Dermis blood vessel endothelial cell (primary cell): ENCODE measurements at regions not wholly inside any gene's neighbourhood (a gene's known extent, or its start where the extent isn't known, plus 50 kb on each side); places are given as distances from the start of the nearest gene placed in this dataset.

ENCODE experiments used
- DNase-seq: peaks from one replicate; pipeline ENCODE4 v3.0.0; 2010

DNA sequence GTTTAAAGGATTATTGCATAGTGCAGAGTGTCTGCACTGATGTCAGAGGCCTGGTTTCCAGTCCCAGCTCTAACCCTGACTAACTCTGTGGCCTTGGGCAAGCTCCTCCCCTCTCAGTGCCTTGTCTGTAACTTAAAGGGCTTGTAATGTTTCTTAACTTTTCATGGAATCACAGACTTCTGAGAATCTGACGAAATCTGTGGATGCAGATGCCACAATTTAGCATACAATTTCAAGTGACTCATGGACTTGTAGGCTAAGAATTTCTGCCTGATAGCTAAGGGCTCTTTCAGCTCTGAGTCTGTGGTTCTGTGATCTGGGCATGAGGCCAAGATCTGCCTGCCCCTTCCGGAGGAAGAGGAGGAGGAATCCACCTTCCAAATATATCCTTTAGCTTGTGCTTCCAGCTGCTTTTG is 236.9 kb downstream of the AR start:
- DNase-seq = peak; percentile 85

DNA sequence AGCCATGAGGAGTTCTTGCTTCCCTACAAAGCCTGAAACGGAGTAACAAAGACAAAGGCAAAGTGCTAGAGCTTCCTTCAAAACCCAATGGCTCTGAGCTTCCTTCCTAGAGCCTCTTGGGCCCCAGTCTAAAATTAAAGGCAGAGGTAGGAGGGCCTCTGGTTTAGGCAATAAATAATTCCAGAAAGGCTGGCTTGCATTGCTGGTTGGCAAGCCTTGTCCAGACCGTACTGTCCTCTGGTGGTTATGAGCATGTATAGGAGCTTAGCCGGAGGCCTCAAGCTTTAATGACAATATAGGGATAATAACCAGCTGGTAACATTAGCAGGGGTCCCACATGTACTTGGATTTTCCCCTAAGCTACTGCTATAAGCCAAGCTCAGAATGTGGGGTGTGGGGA is 237.3 kb downstream of the AR start:
- peak; percentile 57 for DNase-seq

DNA sequence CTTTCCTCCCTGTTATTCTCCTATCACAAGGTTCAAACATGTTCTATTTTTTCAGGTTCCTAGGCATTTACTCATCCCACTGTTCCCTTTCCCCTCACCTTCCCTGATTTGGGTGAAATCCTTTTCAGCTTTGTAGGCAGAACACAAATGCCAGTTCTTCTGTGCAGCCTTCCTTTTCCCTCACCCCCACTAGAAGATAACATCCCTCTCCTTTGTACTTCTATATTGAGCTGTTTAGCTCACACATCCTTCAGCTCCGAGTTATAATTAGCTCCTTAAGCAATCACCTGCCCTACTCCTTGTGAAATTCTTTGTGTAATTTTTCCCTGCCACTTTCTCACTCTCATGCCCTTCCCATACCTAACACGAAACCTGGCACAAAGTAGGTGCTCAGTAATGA is 240.9 kb downstream of the AR start:
- no peak for DNase-seq

DNA sequence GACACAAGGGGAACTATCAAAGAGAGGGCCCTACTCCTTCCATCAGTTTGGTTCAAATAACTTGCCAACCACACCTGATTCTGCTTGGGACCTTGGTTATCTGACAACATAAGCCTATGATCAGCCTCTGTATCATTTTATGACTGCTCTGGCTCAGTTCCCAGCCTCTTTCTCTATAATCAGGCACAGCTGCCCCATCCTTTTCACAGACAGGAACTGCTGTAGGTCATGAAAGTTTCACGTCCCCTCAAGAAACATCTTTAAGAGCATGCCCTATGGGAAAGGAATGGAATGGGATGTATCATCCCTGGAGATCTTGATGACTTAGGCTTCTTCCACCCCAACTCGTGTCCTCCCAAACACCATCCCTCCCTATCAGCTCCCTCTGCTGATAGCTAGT is 243.4 kb downstream of the AR start:
- no peak for DNase-seq

DNA sequence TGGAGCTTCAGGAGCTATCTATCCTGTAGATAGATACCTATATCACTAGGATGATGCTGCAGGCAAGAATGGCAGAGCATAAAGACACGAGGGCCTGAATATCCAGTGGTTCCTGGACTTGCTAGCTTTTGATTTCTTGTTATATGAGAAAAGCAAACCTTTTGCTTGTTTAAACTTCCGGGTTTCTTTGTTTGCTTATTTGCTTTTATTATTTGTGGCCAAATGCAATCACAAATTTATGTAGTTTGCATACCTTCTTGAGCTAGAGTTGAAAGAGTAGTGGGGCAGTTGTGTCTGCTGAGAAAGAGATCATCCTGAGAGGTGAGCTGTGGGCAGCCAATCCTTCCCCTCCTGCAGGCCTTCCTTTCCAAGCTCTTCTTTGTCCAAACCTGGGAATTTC is 245.7 kb downstream of the AR start:
- DNase-seq = no peak
